ENCODE measurements at regions not wholly inside any gene's neighbourhood (a gene's known extent, or its start where the extent isn't known, plus 50 kb on each side); places are given as distances from the start of the nearest gene placed in this dataset.

- no peak for DNase-seq (ENCODE audit: low spot score)
- Histone ChIP-seq H3K36me3 (no peaks in the 10 kb centered on the region), H3K9me3 (no peaks in the 10 kb centered on the region), H3K27ac (no peak overlapping the region), H3K4me3 (no peak overlapping the region), H3K4me1 (replicated peaks) (no peaks in the 10 kb centered on the region), H3K27me3 (replicated peaks; ENCODE audit: insufficient read depth) (no peaks in the 10 kb centered on the region)
- intact Hi-C loops (cut with DNase I) = no loop called here
- WGBS = 62% methylated on average over 4 of the region's 4 CpGs
- TF ChIP-seq POLR2AphosphoS5 (IDR thresholded peaks at IDR 0.05) (no peak), POLR2A (IDR thresholded peaks at IDR 0.05) (no peak), CTCF (IDR thresholded peaks at IDR 0.05) (no peak)
Measured at GRCh38 chr10:106405141-106405540, 759.4 kb downstream of the SORCS1 start.

- no peaks in the 10 kb centered on the region for H3K27me3 ChIP-seq (replicated peaks; ENCODE audit: insufficient read depth)
- TF ChIP-seq POLR2AphosphoS5 (IDR thresholded peaks at IDR 0.05) (no peak), POLR2A (IDR thresholded peaks at IDR 0.05) (no peak), CTCF (IDR thresholded peaks at IDR 0.05) (no peak)
- H3K4me1 ChIP-seq (replicated peaks) = no peaks in the 10 kb centered on the region
- no peak for DNase-seq (ENCODE audit: low spot score)
- no peak overlapping the region for H3K4me3 ChIP-seq
- WGBS = 84% methylated on average over 2 of the region's 2 CpGs
- intact Hi-C loops (cut with DNase I) = no loop called here
- no peaks in the 10 kb centered on the region for H3K36me3 ChIP-seq
- H3K27ac ChIP-seq = no peak overlapping the region
- no peaks in the 10 kb centered on the region for H3K9me3 ChIP-seq
Measured at GRCh38 chr10:106402458-106402857, 762.0 kb downstream of the SORCS1 start.

- TF ChIP-seq CTCF (IDR thresholded peaks at IDR 0.05) = no peak
- no peak for TF ChIP-seq POLR2A (IDR thresholded peaks at IDR 0.05)
- Histone ChIP-seq H3K4me1 (replicated peaks) (no peaks in the 10 kb centered on the region), H3K36me3 (no peaks in the 10 kb centered on the region), H3K9me3 (no peaks in the 10 kb centered on the region), H3K27me3 (replicated peaks; ENCODE audit: insufficient read depth) (no peaks in the 10 kb centered on the region), H3K27ac (no peak overlapping the region), H3K4me3 (no peak overlapping the region)
- intact Hi-C loops (cut with DNase I) = no loop called here
- no peak for DNase-seq (ENCODE audit: low spot score)
Measured at GRCh38 chr10:106401967-106402366, 762.5 kb downstream of the SORCS1 start.

GRCh38 chr10:106401161-106401560 is 763.3 kb downstream of the SORCS1 start:
- Histone ChIP-seq H3K4me3 (no peak overlapping the region), H3K27me3 (replicated peaks; ENCODE audit: insufficient read depth) (no peaks in the 10 kb centered on the region), H3K36me3 (no peaks in the 10 kb centered on the region), H3K27ac (no peak overlapping the region), H3K4me1 (replicated peaks) (no peaks in the 10 kb centered on the region), H3K9me3 (no peaks in the 10 kb centered on the region)
- TF ChIP-seq POLR2AphosphoS5 (IDR thresholded peaks at IDR 0.05) (no peak), CTCF (IDR thresholded peaks at IDR 0.05) (no peak), POLR2A (IDR thresholded peaks at IDR 0.05) (no peak)
- intact Hi-C loops (cut with DNase I) = no loop called here
- no peak for DNase-seq (ENCODE audit: low spot score)

GRCh38 chr10:106399112-106399511 is 765.4 kb downstream of the SORCS1 start:
- no peak for DNase-seq (ENCODE audit: low spot score)
- WGBS = 96% methylated on average over 4 of the region's 4 CpGs
- no peaks in the 10 kb centered on the region for H3K4me1 ChIP-seq (replicated peaks)
- TF ChIP-seq POLR2A (IDR thresholded peaks at IDR 0.05) = no peak
- no peak for TF ChIP-seq CTCF (IDR thresholded peaks at IDR 0.05)
- TF ChIP-seq POLR2AphosphoS5 (IDR thresholded peaks at IDR 0.05) = no peak
- H3K9me3 ChIP-seq = no peaks in the 10 kb centered on the region
- intact Hi-C loops (cut with DNase I) = no loop called here
- H3K27ac ChIP-seq = no peak overlapping the region
- no peaks in the 10 kb centered on the region for H3K27me3 ChIP-seq (replicated peaks; ENCODE audit: insufficient read depth)
- H3K36me3 ChIP-seq = no peaks in the 10 kb centered on the region
- no peak overlapping the region for H3K4me3 ChIP-seq
